Nephron progenitor cell (in vitro differentiated cells): ENCODE measurements at regions not wholly inside any gene's neighbourhood (a gene's known extent, or its start where the extent isn't known, plus 50 kb on each side); places are given as distances from the start of the nearest gene placed in this dataset.

ENCODE experiments used
- DNase-seq: peaks from one replicate; pipeline ENCODE4 v3.0.0; 2021
- H3K27ac Mint-ChIP-seq: 2 replicates; pipeline ENCODE4 v1.8.0; 2021; ENCODE audit warnings: mild to moderate bottlenecking, moderate library complexity, mixed read lengths
- H3K27me3 Mint-ChIP-seq: 2 replicates; pipeline ENCODE4 v1.8.0; 2021; ENCODE audit warnings: mild to moderate bottlenecking, low read depth, mixed read lengths; ENCODE audit not compliant: poor library complexity
- H3K36me3 Mint-ChIP-seq: 2 replicates; pipeline ENCODE4 v1.8.0; 2021; ENCODE audit warnings: low read depth, mixed read lengths
- H3K4me1 Mint-ChIP-seq: 2 replicates; pipeline ENCODE4 v1.8.0; 2021; ENCODE audit warnings: mixed read lengths
- H3K4me3 Mint-ChIP-seq: 2 replicates; pipeline ENCODE4 v1.8.0; 2021; ENCODE audit warnings: mild to moderate bottlenecking, moderate library complexity, mixed read lengths
- H3K9me3 Mint-ChIP-seq: 2 replicates; pipeline ENCODE4 v1.8.0; 2021; ENCODE audit warnings: mild to moderate bottlenecking, moderate library complexity, mixed read lengths
- TF ChIP-seq, protein P1 (sequence below): fragments of 200-600 bp; sonication (generic); IDR thresholded peaks from 2 replicates; pipeline ENCODE4 v1.5.0; 2021; ENCODE audit warnings: antibody characterized with exemption

DNA sequence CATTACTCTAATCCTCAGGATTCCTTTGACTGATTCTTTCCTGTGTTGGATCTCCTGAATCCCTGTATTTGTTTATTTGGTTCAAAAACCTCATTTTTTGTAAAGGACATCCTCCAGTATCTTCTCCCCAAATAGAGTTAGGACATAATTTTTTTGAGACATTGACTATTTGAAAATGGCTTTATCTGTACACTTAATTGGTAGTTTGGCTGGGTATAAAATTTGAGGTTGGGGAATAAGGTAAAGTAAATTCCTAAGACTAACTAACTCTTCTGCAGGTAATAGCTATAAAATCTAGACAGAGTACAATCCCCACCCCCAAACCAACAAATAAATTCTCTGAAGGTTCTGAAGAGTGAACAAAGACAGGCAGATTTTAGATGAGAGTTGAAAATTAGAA, 114.4 kb downstream of the CTTN start:
- Mint-ChIP-seq H3K36me3 (peaks cover 16% of the 10 kb centered on the region), H3K9me3 (peaks cover 57% of the 10 kb centered on the region), H3K27me3 (peaks cover 4% of the 10 kb centered on the region), H3K27ac (no peak overlapping the region), H3K4me3 (no peak overlapping the region), H3K4me1 (no peaks in the 10 kb centered on the region)
- DNase-seq, result no peak
- TF ChIP-seq, protein P1, sequence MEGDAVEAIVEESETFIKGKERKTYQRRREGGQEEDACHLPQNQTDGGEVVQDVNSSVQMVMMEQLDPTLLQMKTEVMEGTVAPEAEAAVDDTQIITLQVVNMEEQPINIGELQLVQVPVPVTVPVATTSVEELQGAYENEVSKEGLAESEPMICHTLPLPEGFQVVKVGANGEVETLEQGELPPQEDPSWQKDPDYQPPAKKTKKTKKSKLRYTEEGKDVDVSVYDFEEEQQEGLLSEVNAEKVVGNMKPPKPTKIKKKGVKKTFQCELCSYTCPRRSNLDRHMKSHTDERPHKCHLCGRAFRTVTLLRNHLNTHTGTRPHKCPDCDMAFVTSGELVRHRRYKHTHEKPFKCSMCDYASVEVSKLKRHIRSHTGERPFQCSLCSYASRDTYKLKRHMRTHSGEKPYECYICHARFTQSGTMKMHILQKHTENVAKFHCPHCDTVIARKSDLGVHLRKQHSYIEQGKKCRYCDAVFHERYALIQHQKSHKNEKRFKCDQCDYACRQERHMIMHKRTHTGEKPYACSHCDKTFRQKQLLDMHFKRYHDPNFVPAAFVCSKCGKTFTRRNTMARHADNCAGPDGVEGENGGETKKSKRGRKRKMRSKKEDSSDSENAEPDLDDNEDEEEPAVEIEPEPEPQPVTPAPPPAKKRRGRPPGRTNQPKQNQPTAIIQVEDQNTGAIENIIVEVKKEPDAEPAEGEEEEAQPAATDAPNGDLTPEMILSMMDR, result no peak

DNA sequence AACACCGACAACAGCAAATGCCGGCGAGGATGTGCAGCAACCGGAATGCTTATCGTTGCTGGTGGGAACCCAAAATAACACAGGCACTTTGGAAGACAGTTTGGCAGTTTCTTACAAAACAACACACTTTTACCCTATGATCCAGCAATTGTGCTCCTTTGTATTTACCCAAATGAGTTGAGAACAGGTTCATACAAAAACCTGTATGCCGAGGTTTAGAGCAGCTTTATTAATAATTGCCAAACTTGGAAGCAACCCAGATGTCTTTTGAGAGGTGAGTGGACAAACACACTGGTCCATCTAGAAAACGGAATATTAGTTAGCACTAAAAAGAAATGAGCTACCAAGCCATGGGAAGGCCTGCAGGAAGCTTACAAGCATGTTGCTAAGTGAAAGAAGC, 118.9 kb downstream of the CTTN start:
- H3K9me3 Mint-ChIP-seq, result peaks cover 42% of the 10 kb centered on the region
- no peak overlapping the region for H3K4me3 Mint-ChIP-seq
- H3K36me3 Mint-ChIP-seq, result peaks cover 13% of the 10 kb centered on the region
- H3K27me3 Mint-ChIP-seq, result peaks cover 12% of the 10 kb centered on the region
- peaks cover 9% of the 10 kb centered on the region for H3K4me1 Mint-ChIP-seq
- TF ChIP-seq, protein P1, result no peak
- H3K27ac Mint-ChIP-seq, result no peak overlapping the region
- DNase-seq, result no peak

DNA sequence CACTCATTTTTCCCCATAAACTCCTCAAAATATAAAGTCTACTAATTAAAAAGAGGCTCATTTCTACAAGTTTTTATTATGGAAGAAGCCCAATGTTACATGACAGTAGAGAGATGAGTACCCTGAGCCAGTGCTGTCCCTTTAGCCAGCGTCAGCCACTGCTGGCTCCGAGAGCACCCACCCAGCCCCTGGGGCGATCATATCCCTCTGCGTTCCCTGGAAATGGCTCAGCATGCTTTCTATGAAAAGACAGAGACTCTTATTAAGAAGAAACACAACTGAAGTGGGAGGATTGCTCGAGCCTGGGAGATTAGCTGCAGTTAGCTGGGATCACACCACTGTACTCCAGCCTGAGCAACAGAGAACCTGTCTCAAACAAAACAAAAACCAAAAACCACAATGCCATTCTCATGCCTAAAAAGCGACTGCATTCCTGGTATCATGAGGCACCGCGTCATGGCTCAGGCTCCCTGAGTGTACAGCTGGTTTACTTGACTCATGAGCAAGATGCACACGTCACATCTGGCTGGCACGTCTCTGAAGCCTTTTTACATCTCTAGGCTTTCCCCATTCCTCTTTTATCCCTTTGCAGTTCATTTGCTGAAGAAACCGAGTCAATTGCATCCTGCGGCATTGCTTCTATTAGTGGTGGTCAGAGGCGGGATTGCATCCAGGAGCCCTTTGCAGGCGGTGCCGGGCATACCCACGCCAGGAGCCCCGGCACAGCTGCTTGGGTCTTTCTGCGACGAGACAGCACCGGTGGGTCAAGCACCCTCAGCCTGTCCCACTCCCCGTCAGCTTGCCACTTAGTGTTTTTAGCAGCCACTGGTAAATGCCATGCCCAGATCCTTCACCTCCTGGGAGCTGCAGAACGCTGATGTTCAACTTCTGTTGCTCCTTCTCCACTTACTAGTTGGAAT, 119.9 kb downstream of the CTTN start:
- Mint-ChIP-seq H3K9me3 (peaks cover 31% of the 10 kb centered on the region), H3K27me3 (peaks cover 16% of the 10 kb centered on the region), H3K4me3 (no peak overlapping the region), H3K36me3 (peaks cover 5% of the 10 kb centered on the region), H3K4me1 (peaks cover 20% of the 10 kb centered on the region), H3K27ac (no peak overlapping the region)
- no peak for DNase-seq
- TF ChIP-seq, protein P1, result no peak

DNA sequence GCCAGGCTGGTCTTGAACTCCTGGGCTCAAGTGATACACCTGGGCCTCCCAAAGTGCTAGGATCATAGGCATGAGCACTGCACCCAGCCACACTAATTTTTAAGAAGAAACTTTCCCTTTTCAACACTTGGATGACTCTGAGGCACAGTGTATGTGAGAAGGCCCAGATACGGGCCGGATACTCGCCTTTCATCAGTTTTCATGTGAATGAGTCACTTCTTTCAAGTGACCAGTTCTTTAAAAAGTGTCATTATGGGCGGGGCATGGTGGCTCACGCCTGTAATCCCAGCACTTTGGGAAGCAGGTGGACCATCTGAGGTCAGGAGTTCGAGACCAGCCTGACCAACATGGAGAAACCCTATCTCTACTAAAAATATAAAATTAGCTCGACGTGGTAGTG, 120.8 kb downstream of the CTTN start:
- H3K4me1 Mint-ChIP-seq, result peaks cover 25% of the 10 kb centered on the region
- peaks cover 23% of the 10 kb centered on the region for H3K9me3 Mint-ChIP-seq
- peaks cover 5% of the 10 kb centered on the region for H3K36me3 Mint-ChIP-seq
- TF ChIP-seq, protein P1, result no peak
- no peak overlapping the region for H3K4me3 Mint-ChIP-seq
- DNase-seq, result no peak
- no peak overlapping the region for H3K27ac Mint-ChIP-seq
- peaks cover 16% of the 10 kb centered on the region for H3K27me3 Mint-ChIP-seq

DNA sequence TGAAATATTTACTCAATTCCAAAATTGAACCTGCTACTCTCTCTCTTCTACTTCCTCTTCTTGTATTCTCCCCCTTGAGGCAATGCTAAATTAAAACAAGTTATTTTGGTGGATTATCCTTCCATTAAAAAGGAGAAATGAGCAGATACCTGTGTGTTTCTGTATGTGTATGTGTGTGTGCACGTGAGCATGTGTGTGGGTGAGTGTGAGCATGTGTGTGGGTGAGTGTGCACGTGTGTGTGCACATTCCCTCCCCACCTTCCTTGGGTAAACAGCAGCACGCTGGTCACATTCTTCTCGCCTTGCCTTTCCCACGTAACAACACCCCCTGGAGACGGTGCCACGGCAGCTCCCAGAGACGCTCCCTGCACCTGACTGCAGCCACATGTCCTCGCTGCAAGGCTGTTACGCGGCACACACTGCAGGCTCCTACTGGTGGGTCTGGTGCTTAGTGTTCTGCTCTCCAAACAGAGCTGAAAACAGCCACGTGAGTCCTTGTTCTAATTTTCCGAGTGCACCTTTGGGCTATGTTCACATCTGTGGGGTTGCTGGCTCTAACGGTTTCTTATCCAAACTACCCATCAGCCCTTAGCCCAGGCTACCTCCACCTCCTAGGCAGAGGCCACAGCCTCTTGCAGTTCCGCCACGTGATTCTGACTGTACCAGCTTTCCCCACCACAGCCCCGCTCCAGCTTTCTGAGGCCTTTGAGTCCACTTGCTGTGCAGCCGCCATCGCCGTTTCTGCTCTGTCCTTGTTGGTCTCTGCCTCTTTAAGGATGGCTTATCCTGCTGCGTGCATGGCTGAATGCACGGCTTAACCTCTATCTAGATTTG, 123.4 kb downstream of the CTTN start:
- H3K4me3 Mint-ChIP-seq, result no peak overlapping the region
- TF ChIP-seq, protein P1, result no peak
- no peak overlapping the region for H3K27ac Mint-ChIP-seq
- no peak for DNase-seq
- peaks cover 35% of the 10 kb centered on the region for H3K4me1 Mint-ChIP-seq
- no peaks in the 10 kb centered on the region for H3K36me3 Mint-ChIP-seq
- H3K9me3 Mint-ChIP-seq, result peaks cover 7% of the 10 kb centered on the region
- peaks cover 20% of the 10 kb centered on the region for H3K27me3 Mint-ChIP-seq
